SU-DHL-6 (cell line): ENCODE measurements at regions not wholly inside any gene's neighbourhood (a gene's known extent, or its start where the extent isn't known, plus 50 kb on each side); places are given as distances from the start of the nearest gene placed in this dataset.

Experiments
- H2AFZ ChIP-seq: fragments of 200-600 bp; sonication (generic); 2 replicates; pipeline ENCODE4 v1.6.1; 2014; ENCODE audit warnings: low read depth, mild to moderate bottlenecking, moderate library complexity, mixed read lengths, antibody characterized with exemption, low read length; ENCODE audit not compliant: severe bottlenecking
- H3F3A ChIP-seq: fragments of 200-600 bp; shearing (Covaris generic); 2 replicates; pipeline ENCODE4 v1.6.0; 2016; ENCODE audit warnings: antibody characterized with exemption, mild to moderate bottlenecking; ENCODE audit not compliant: insufficient read depth
- H3K27ac ChIP-seq: fragments of 200-600 bp; sonication (generic); 2 replicates; pipeline ENCODE4 v1.5.1; 2016; ENCODE audit warnings: low read depth, mild to moderate bottlenecking, low read length, moderate library complexity, mixed read lengths
- H3K27me3 ChIP-seq: fragments of 200-600 bp; sonication (generic), shearing (Covaris generic); 2 replicates; pipeline ENCODE4 v1.6.0; 2014; ENCODE audit warnings: mild to moderate bottlenecking, low read length
- H3K36me3 ChIP-seq: fragments of 200-600 bp; sonication (generic); 2 replicates; pipeline ENCODE4 v1.6.1; 2014; ENCODE audit warnings: mild to moderate bottlenecking, low read length, mixed read lengths
- H3K4me2 ChIP-seq: fragments of 300-600, 200-600 bp; shearing (Covaris generic), sonication (generic); 2 replicates; pipeline ENCODE4 v1.6.0; 2014; ENCODE audit warnings: low read length, low read depth, mild to moderate bottlenecking; ENCODE audit not compliant: poor library complexity, severe bottlenecking
- H3K4me3 ChIP-seq: fragments of 200-600 bp; sonication (generic); 2 replicates; pipeline ENCODE4 v1.5.1; 2014; ENCODE audit warnings: antibody characterized with exemption, low read length, mild to moderate bottlenecking, mixed read lengths; ENCODE audit not compliant: insufficient read depth, poor library complexity, severe bottlenecking
- H3K79me2 ChIP-seq: fragments of 200-600 bp; sonication (generic); 2 replicates; pipeline ENCODE4 v1.6.1; 2014; ENCODE audit warnings: mild to moderate bottlenecking, low read length, moderate library complexity; ENCODE audit not compliant: insufficient read depth
- H3K9ac ChIP-seq: fragments of 200-600 bp; sonication (generic); 2 replicates; pipeline ENCODE4 v1.7.0; 2014; ENCODE audit warnings: mild to moderate bottlenecking, low read length
- H3K9me2 ChIP-seq: fragments of 200-600 bp; sonication (generic); replicated peaks from 2 replicates; pipeline ENCODE4 v1.6.1; 2014; ENCODE audit warnings: low read length; ENCODE audit not compliant: insufficient read depth
- H3K9me3 ChIP-seq: fragments of 200-600 bp; sonication (generic); 2 replicates; pipeline ENCODE4 v1.6.1; 2014; ENCODE audit warnings: low read length, mixed read lengths; ENCODE audit not compliant: insufficient read depth
- H4K20me1 ChIP-seq: fragments of 200-600 bp; sonication (generic); 2 replicates; pipeline ENCODE4 v1.6.1; 2014; ENCODE audit warnings: low read depth, mild to moderate bottlenecking, antibody characterized with exemption, low read length, moderate library complexity, mixed read lengths
- CTCF ChIP-seq: fragments of 200-600 bp; sonication (generic); IDR thresholded peaks from one replicate; pipeline ENCODE4 v1.5.1; 2017; ENCODE audit warnings: antibody characterized with exemption, mild to moderate bottlenecking, low read length, moderate library complexity; ENCODE audit not compliant: insufficient read depth, poor library complexity, severe bottlenecking
- EZH2phosphoT487 ChIP-seq: fragments of 200-600 bp; sonication (generic), shearing (Covaris generic); conservative IDR thresholded peaks from 2 replicates; pipeline ENCODE4 v1.6.1; 2018; ENCODE audit warnings: mild to moderate bottlenecking, antibody characterized with exemption, low read length, moderate library complexity, mixed read lengths

GRCh38 chrX:22351966-22352365 lies 79.3 kb downstream of the CBLL2 start:
- H4K20me1 ChIP-seq: no peaks in the 10 kb centered on the region
- TF ChIP-seq CTCF (no peak), EZH2phosphoT487 (no peak)

GRCh38 chrX:22357621-22358020 lies 84.9 kb downstream of the CBLL2 start:
- no peaks in the 10 kb centered on the region for H3K9me3 ChIP-seq
- H3K79me2 ChIP-seq: no peaks in the 10 kb centered on the region
- H3K9ac ChIP-seq: no peak overlapping the region
- H3K9me2 ChIP-seq: no peaks in the 10 kb centered on the region
- no peak overlapping the region for H3K4me2 ChIP-seq
- H3K27ac ChIP-seq: no peak overlapping the region
- H3K4me3 ChIP-seq: no peak overlapping the region
- H3F3A ChIP-seq: no peaks in the 10 kb centered on the region
- H3K27me3 ChIP-seq: no peaks in the 10 kb centered on the region
- no peaks in the 10 kb centered on the region for H4K20me1 ChIP-seq
- H3K36me3 ChIP-seq: no peaks in the 10 kb centered on the region
- TF ChIP-seq CTCF (no peak), EZH2phosphoT487 (no peak)
- no peak overlapping the region for H2AFZ ChIP-seq

More at GRCh38 chrX:22351966-22352365, 79.3 kb downstream of the CBLL2 start:
- Histone ChIP-seq H3K9me3 (no peaks in the 10 kb centered on the region), H3K4me3 (no peak overlapping the region), H3K79me2 (no peaks in the 10 kb centered on the region), H3K4me2 (no peak overlapping the region), H3K27ac (no peak overlapping the region), H3K9me2 (no peaks in the 10 kb centered on the region), H3K27me3 (no peaks in the 10 kb centered on the region), H2AFZ (no peak overlapping the region), H3F3A (no peaks in the 10 kb centered on the region), H3K36me3 (no peaks in the 10 kb centered on the region), H3K9ac (no peak overlapping the region)

GRCh38 chrX:22360129-22360528 lies 87.4 kb downstream of the CBLL2 start:
- no peaks in the 10 kb centered on the region for H3K36me3 ChIP-seq
- no peak overlapping the region for H2AFZ ChIP-seq
- no peaks in the 10 kb centered on the region for H3K9me3 ChIP-seq
- no peaks in the 10 kb centered on the region for H3K9me2 ChIP-seq
- H3K79me2 ChIP-seq: no peaks in the 10 kb centered on the region
- TF ChIP-seq EZH2phosphoT487 (no peak), CTCF (no peak)
- no peak overlapping the region for H3K27ac ChIP-seq
- H3F3A ChIP-seq: no peaks in the 10 kb centered on the region
- no peak overlapping the region for H3K4me3 ChIP-seq
- no peak overlapping the region for H3K9ac ChIP-seq
- no peaks in the 10 kb centered on the region for H4K20me1 ChIP-seq
- no peak overlapping the region for H3K4me2 ChIP-seq
- no peaks in the 10 kb centered on the region for H3K27me3 ChIP-seq
